ENCODE measurements at regions not wholly inside any gene's neighbourhood (a gene's known extent, or its start where the extent isn't known, plus 50 kb on each side); places are given as distances from the start of the nearest gene placed in this dataset.

- peaks cover 1% of the 10 kb centered on the region for H3K4me1 ChIP-seq (ENCODE audit: control insufficient read depth, insufficient read depth, low read length)
- Mint-ChIP-seq H3K4me3 (no peak overlapping the region), H3K27ac (no peak overlapping the region), H3K4me1 (peaks cover 8% of the 10 kb centered on the region), H3K9me3 (peaks cover 8% of the 10 kb centered on the region), H3K27me3 (ENCODE audit: insufficient read depth) (peaks cover 1% of the 10 kb centered on the region), H3K36me3 (ENCODE audit: low read depth) (no peaks in the 10 kb centered on the region)
- no peak for TF ChIP-seq CTCF (conservative IDR thresholded peaks at IDR 0.05)
- no peak overlapping the region for H3K4me3 ChIP-seq (ENCODE audit: low read length)
- no peaks in the 10 kb centered on the region for H3K27me3 ChIP-seq (ENCODE audit: control insufficient read depth, insufficient read depth, low read length, poor library complexity, severe bottlenecking)
- H3K9ac ChIP-seq (ENCODE audit: extremely low read depth, low read length, poor library complexity, severe bottlenecking) = no peak overlapping the region
- H3K9me3 ChIP-seq (ENCODE audit: control insufficient read depth, low read length) = peaks cover 7% of the 10 kb centered on the region
- no peak for DNase-seq
- no peaks in the 10 kb centered on the region for H3K36me3 ChIP-seq (ENCODE audit: control insufficient read depth, insufficient read depth, low read length)
- WGBS, 2 experiments (ENCODE audit: insufficient coverage in 1 of 2, insufficient read length in 1 of 2) = 72 to 73% methylated on average over 1 of the region's 2 CpGs
- H3K27ac ChIP-seq (ENCODE audit: low read depth, low read length) = no peak overlapping the region
These were observed 265.0 kb upstream of the HS3ST1 start for GRCh38 chr4:11693693-11694092.

- Histone ChIP-seq H3K36me3 (ENCODE audit: control insufficient read depth, insufficient read depth, low read length) (no peaks in the 10 kb centered on the region), H3K4me1 (ENCODE audit: control insufficient read depth, insufficient read depth, low read length) (no peaks in the 10 kb centered on the region), H3K4me3 (ENCODE audit: low read length) (no peak overlapping the region), H3K27me3 (ENCODE audit: control insufficient read depth, insufficient read depth, low read length, poor library complexity, severe bottlenecking) (no peaks in the 10 kb centered on the region), H3K9ac (ENCODE audit: extremely low read depth, low read length, poor library complexity, severe bottlenecking) (no peak overlapping the region), H3K9me3 (ENCODE audit: control insufficient read depth, low read length) (peaks cover 7% of the 10 kb centered on the region), H3K27ac (ENCODE audit: low read depth, low read length) (no peak overlapping the region)
- Mint-ChIP-seq H3K4me1 (no peaks in the 10 kb centered on the region), H3K27me3 (ENCODE audit: insufficient read depth) (peaks cover 1% of the 10 kb centered on the region), H3K9me3 (peaks cover 8% of the 10 kb centered on the region), H3K4me3 (no peak overlapping the region), H3K27ac (no peak overlapping the region), H3K36me3 (ENCODE audit: low read depth) (no peaks in the 10 kb centered on the region)
- no peak for TF ChIP-seq CTCF (conservative IDR thresholded peaks at IDR 0.05)
- 91 to 96% methylated on average over 3 of the region's 3 CpGs for WGBS, 2 experiments (ENCODE audit: insufficient coverage in 1 of 2, insufficient read length in 1 of 2)
- DNase-seq = no peak
These were observed 262.5 kb upstream of the HS3ST1 start for GRCh38 chr4:11691236-11691635.

GRCh38 chr4:11687727-11688126 is 259.0 kb upstream of the HS3ST1 start:
- no peaks in the 10 kb centered on the region for H3K4me1 ChIP-seq (ENCODE audit: control insufficient read depth, insufficient read depth, low read length)
- no peaks in the 10 kb centered on the region for H3K36me3 ChIP-seq (ENCODE audit: control insufficient read depth, insufficient read depth, low read length)
- no peaks in the 10 kb centered on the region for H3K27me3 ChIP-seq (ENCODE audit: control insufficient read depth, insufficient read depth, low read length, poor library complexity, severe bottlenecking)
- H3K36me3 Mint-ChIP-seq (ENCODE audit: low read depth) = no peaks in the 10 kb centered on the region
- no peak overlapping the region for H3K27ac ChIP-seq (ENCODE audit: low read depth, low read length)
- no peak overlapping the region for H3K4me3 ChIP-seq (ENCODE audit: low read length)
- no peaks in the 10 kb centered on the region for H3K9me3 Mint-ChIP-seq
- peaks cover 1% of the 10 kb centered on the region for H3K27me3 Mint-ChIP-seq (ENCODE audit: insufficient read depth)
- no peaks in the 10 kb centered on the region for H3K9me3 ChIP-seq (ENCODE audit: control insufficient read depth, low read length)
- no peak overlapping the region for H3K9ac ChIP-seq (ENCODE audit: extremely low read depth, low read length, poor library complexity, severe bottlenecking)
- TF ChIP-seq CTCF (conservative IDR thresholded peaks at IDR 0.05) = no peak
- DNase-seq = no peak
- H3K4me1 Mint-ChIP-seq = no peaks in the 10 kb centered on the region
- H3K27ac Mint-ChIP-seq = no peak overlapping the region
- no peak overlapping the region for H3K4me3 Mint-ChIP-seq
- WGBS, 2 experiments (ENCODE audit: insufficient coverage in 1 of 2, insufficient read length in 1 of 2) = 96 to 100% methylated on average over 1 of the region's 1 CpG
